Gastroesophageal sphincter (tissue), 3 donors: ENCODE measurements at regions not wholly inside any gene's neighbourhood (a gene's known extent, or its start where the extent isn't known, plus 50 kb on each side); places are given as distances from the start of the nearest gene placed in this dataset.

Experiments
- EP300 ChIP-seq: sonication (generic); formaldehyde crosslinking; IDR thresholded peaks from one replicate; pipeline ENCODE4 v1.6.1; 2017; ENCODE audit warnings: antibody characterized with exemption, mild to moderate bottlenecking
- POLR2A ChIP-seq, 2 donors: fragments of 450-650 bp; IDR thresholded peaks; one replicate each; pipeline ENCODE4 v1.6.1; 2017; ENCODE audit warnings: antibody characterized with exemption in 2 of 2, mild to moderate bottlenecking in 2 of 2, moderate library complexity in 1 of 2
- POLR2AphosphoS5 ChIP-seq: sonication (generic); formaldehyde crosslinking; IDR thresholded peaks from one replicate; pipeline ENCODE4 v1.6.1; 2017; ENCODE audit warnings: antibody characterized with exemption
- TF ChIP-seq, protein P1 (sequence below), 4 experiments: fragments of 200-600 bp in 2 of 4; fragments of 450-650 bp in 2 of 4; sonication (generic) in 1 of 4; IDR thresholded peaks; one replicate each; pipeline ENCODE4 v1.5.1; 2017 to 2019; ENCODE audit warnings: antibody characterized with exemption in 4 of 4, mild to moderate bottlenecking in 2 of 4, moderate library complexity in 2 of 4

DNA sequence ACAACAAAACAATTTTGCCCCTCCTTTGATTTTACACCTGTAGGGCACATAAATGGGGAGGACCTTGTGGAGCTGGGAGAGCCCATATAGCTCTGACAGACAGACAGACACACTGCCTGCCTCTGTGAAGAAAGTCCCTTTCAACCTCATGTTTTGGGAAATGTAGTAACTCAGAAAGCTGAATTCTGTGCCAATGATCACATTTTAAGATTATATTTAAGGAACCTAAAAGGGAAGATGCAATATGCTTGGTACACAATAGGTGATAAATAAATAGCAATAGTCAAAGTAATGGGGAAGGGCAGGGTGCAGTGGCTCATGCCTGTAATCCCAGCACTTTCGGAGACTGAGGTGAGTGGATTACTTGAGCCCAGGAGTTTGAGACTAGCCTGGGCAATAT is 446.4 kb upstream of the ID2 start:
- TF ChIP-seq, protein P1, sequence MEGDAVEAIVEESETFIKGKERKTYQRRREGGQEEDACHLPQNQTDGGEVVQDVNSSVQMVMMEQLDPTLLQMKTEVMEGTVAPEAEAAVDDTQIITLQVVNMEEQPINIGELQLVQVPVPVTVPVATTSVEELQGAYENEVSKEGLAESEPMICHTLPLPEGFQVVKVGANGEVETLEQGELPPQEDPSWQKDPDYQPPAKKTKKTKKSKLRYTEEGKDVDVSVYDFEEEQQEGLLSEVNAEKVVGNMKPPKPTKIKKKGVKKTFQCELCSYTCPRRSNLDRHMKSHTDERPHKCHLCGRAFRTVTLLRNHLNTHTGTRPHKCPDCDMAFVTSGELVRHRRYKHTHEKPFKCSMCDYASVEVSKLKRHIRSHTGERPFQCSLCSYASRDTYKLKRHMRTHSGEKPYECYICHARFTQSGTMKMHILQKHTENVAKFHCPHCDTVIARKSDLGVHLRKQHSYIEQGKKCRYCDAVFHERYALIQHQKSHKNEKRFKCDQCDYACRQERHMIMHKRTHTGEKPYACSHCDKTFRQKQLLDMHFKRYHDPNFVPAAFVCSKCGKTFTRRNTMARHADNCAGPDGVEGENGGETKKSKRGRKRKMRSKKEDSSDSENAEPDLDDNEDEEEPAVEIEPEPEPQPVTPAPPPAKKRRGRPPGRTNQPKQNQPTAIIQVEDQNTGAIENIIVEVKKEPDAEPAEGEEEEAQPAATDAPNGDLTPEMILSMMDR (IDR thresholded peaks at IDR 0.05): no peak
- TF ChIP-seq POLR2A (IDR thresholded peaks at IDR 0.05) (no peak), EP300 (no peak), POLR2AphosphoS5 (no peak)
